GM18508 (cell line): ENCODE measurements at regions not wholly inside any gene's neighbourhood (a gene's known extent, or its start where the extent isn't known, plus 50 kb on each side); places are given as distances from the start of the nearest gene placed in this dataset.
A peak's percentile ranks its signal among the peaks of the same experiment; 100 is the strongest.
"Not testable (repeated sequence)": the region's sequence is repeated elsewhere in the genome, so short reads cannot be mapped to it uniquely, and the experiment has no call there.

Experiments
- ATAC-seq: cut with Tn5 transposase; IDR thresholded peaks from one replicate; pipeline ENCODE4 v1.9.1; 2021; ENCODE audit warnings: moderate number of reproducible peaks; ENCODE audit not compliant: insufficient read depth, unreplicated experiment

- no peak for ATAC-seq
These were observed 134.9 kb downstream of the HMHB1 start for GRCh38 chr5:143946837-143947236.

- ATAC-seq: no peak
These were observed 135.4 kb downstream of the HMHB1 start for GRCh38 chr5:143947313-143947712.

GRCh38 chr5:143952809-143953208 is 140.8 kb downstream of the HMHB1 start:
- ATAC-seq: no peak

GRCh38 chr5:143953851-143954250 is 141.9 kb downstream of the HMHB1 start:
- no peak for ATAC-seq

- ATAC-seq: no peak
These were observed 143.2 kb downstream of the HMHB1 start for GRCh38 chr5:143955141-143955540.

- ATAC-seq: no peak
These were observed 145.5 kb downstream of the HMHB1 start for GRCh38 chr5:143957455-143957854.

- no peak for ATAC-seq
These were observed 150.2 kb downstream of the HMHB1 start for GRCh38 chr5:143962201-143962600.

GRCh38 chr5:143964919-143965318 is 153.0 kb downstream of the HMHB1 start:
- no peak for ATAC-seq

- ATAC-seq: no peak
These were observed 154.3 kb downstream of the HMHB1 start for GRCh38 chr5:143966280-143966679.

GRCh38 chr5:143968071-143968878 is 156.3 kb downstream of the HMHB1 start:
- ATAC-seq: no peak

- no peak for ATAC-seq
These were observed 158.2 kb downstream of the HMHB1 start for GRCh38 chr5:143970159-143970558.

- ATAC-seq: no peak
These were observed 160.1 kb downstream of the HMHB1 start for GRCh38 chr5:143972068-143972467.

GRCh38 chr5:143976055-143976454 is 164.1 kb downstream of the HMHB1 start:
- no peak for ATAC-seq

GRCh38 chr5:143977891-143978461 is 166.0 kb downstream of the HMHB1 start:
- ATAC-seq: no peak

- ATAC-seq: peak; percentile 69
These were observed 167.2 kb downstream of the HMHB1 start for GRCh38 chr5:143979044-143979690.

- ATAC-seq: no peak
These were observed 168.5 kb downstream of the HMHB1 start for GRCh38 chr5:143980506-143980905.

GRCh38 chr5:143982957-143983356 is 171.0 kb downstream of the HMHB1 start:
- ATAC-seq: not testable (repeated sequence)

- ATAC-seq: no peak
These were observed 174.0 kb downstream of the HMHB1 start for GRCh38 chr5:143985832-143986515.

- no peak for ATAC-seq
These were observed 174.7 kb downstream of the HMHB1 start for GRCh38 chr5:143986516-143987212.

- no peak for ATAC-seq
These were observed 175.3 kb downstream of the HMHB1 start for GRCh38 chr5:143987264-143987663.
